KMS-11 (cell line): ENCODE measurements at regions not wholly inside any gene's neighbourhood (a gene's known extent, or its start where the extent isn't known, plus 50 kb on each side); places are given as distances from the start of the nearest gene placed in this dataset.

ENCODE experiments used
- H2AFZ ChIP-seq: fragments of 200-600 bp; sonication (generic); 2 replicates; pipeline ENCODE4 v1.6.1; 2016; ENCODE audit warnings: antibody characterized with exemption, mixed run types, low read depth
- H3K27ac ChIP-seq: fragments of 200-600 bp; sonication (generic); 2 replicates; pipeline ENCODE4 v1.6.1; 2016; ENCODE audit warnings: mild to moderate bottlenecking, mixed run types
- H3K27me3 ChIP-seq: fragments of 200-600 bp; sonication (generic); 2 replicates; pipeline ENCODE4 v1.6.1; 2017; ENCODE audit warnings: mild to moderate bottlenecking, low read depth, mixed run types, moderate library complexity; ENCODE audit not compliant: insufficient read depth
- H3K36me3 ChIP-seq: fragments of 200-600 bp; sonication (generic); 2 replicates; pipeline ENCODE4 v1.6.1; 2017; ENCODE audit warnings: mild to moderate bottlenecking, mixed run types; ENCODE audit not compliant: insufficient read depth
- H3K4me1 ChIP-seq: fragments of 200-600 bp; sonication (generic); 2 replicates; pipeline ENCODE4 v1.6.1; 2016; ENCODE audit warnings: mild to moderate bottlenecking, low read depth, mixed run types; ENCODE audit not compliant: poor library complexity, severe bottlenecking
- H3K4me2 ChIP-seq: fragments of 200-600 bp; sonication (generic); 2 replicates; pipeline ENCODE4 v1.7.0; 2016; ENCODE audit warnings: mild to moderate bottlenecking, mixed run types
- H3K4me3 ChIP-seq: fragments of 200-600 bp; sonication (generic); IDR thresholded peaks from 2 replicates; pipeline ENCODE4 v1.6.1; 2017; ENCODE audit warnings: low read depth, low read length, mixed read lengths; ENCODE audit not compliant: insufficient read depth
- H3K79me2 ChIP-seq: fragments of 200-600 bp; sonication (generic); 2 replicates; pipeline ENCODE4 v1.6.1; 2016; ENCODE audit warnings: low read depth, mixed run types; ENCODE audit not compliant: insufficient read depth
- H3K9ac ChIP-seq: fragments of 200-600 bp; sonication (generic); 2 replicates; pipeline ENCODE4 v1.6.1; 2016; ENCODE audit warnings: mild to moderate bottlenecking, mixed run types
- H4K20me1 ChIP-seq: fragments of 200-600 bp; sonication (generic); 2 replicates; pipeline ENCODE4 v1.6.1; 2016; ENCODE audit warnings: mild to moderate bottlenecking, mixed run types; ENCODE audit not compliant: insufficient read depth
- CTCF ChIP-seq: fragments of 200-600 bp; sonication (generic); conservative IDR thresholded peaks from 2 replicates; pipeline ENCODE4 v1.6.1; 2017; ENCODE audit warnings: low read depth, mild to moderate bottlenecking, antibody characterized with exemption, low read length, moderate library complexity, mixed read lengths

- TF ChIP-seq CTCF, result no peak
- Histone ChIP-seq H3K9ac (no peak overlapping the region), H2AFZ (no peak overlapping the region), H3K4me1 (no peaks in the 10 kb centered on the region), H3K27ac (no peak overlapping the region), H3K27me3 (no peaks in the 10 kb centered on the region), H3K4me3 (no peak overlapping the region), H3K79me2 (no peaks in the 10 kb centered on the region), H3K36me3 (no peaks in the 10 kb centered on the region), H4K20me1 (no peaks in the 10 kb centered on the region), H3K4me2 (no peak overlapping the region)
These were observed 637.1 kb upstream of the CITED2 start for GRCh38 chr6:140011537-140011936.

- Histone ChIP-seq H3K27me3 (no peaks in the 10 kb centered on the region), H3K4me1 (no peaks in the 10 kb centered on the region), H2AFZ (no peak overlapping the region), H3K4me3 (no peak overlapping the region), H3K9ac (no peak overlapping the region), H3K79me2 (no peaks in the 10 kb centered on the region), H3K27ac (no peak overlapping the region), H3K4me2 (no peak overlapping the region), H4K20me1 (no peaks in the 10 kb centered on the region), H3K36me3 (no peaks in the 10 kb centered on the region)
- no peak for TF ChIP-seq CTCF
These were observed 634.8 kb upstream of the CITED2 start for GRCh38 chr6:140009286-140009685.

- no peak overlapping the region for H3K4me2 ChIP-seq
- no peaks in the 10 kb centered on the region for H3K4me1 ChIP-seq
- no peak overlapping the region for H3K9ac ChIP-seq
- no peaks in the 10 kb centered on the region for H3K36me3 ChIP-seq
- no peak for TF ChIP-seq CTCF
- no peaks in the 10 kb centered on the region for H3K79me2 ChIP-seq
- H2AFZ ChIP-seq, result no peak overlapping the region
- no peak overlapping the region for H3K4me3 ChIP-seq
- no peak overlapping the region for H3K27ac ChIP-seq
- no peaks in the 10 kb centered on the region for H3K27me3 ChIP-seq
- no peaks in the 10 kb centered on the region for H4K20me1 ChIP-seq
These were observed 633.1 kb upstream of the CITED2 start for GRCh38 chr6:140007525-140007924.

GRCh38 chr6:140003217-140003616, 628.8 kb upstream of the CITED2 start:
- Histone ChIP-seq H3K36me3 (no peaks in the 10 kb centered on the region), H3K79me2 (no peaks in the 10 kb centered on the region), H3K4me2 (no peak overlapping the region), H3K4me3 (no peak overlapping the region), H3K27me3 (no peaks in the 10 kb centered on the region), H2AFZ (no peak overlapping the region), H3K4me1 (no peaks in the 10 kb centered on the region), H3K27ac (no peak overlapping the region), H3K9ac (no peak overlapping the region), H4K20me1 (no peaks in the 10 kb centered on the region)
- TF ChIP-seq CTCF, result no peak
